H1 (cell line): ENCODE measurements at regions not wholly inside any gene's neighbourhood (a gene's known extent, or its start where the extent isn't known, plus 50 kb on each side); places are given as distances from the start of the nearest gene placed in this dataset.
"Not testable (repeated sequence)": the region's sequence is repeated elsewhere in the genome, so short reads cannot be mapped to it uniquely, and the experiment has no call there.

Experiments
- CTCF ChIA-PET: fragments of 300-600 bp; sonication (Branson Sonifier 250); formaldehyde crosslinking; loops from one replicate; lab custom pipeline; 2021; ENCODE audit not compliant: partially characterized antibody; lab: Charles Lee
- POLR2A ChIA-PET: fragments of 300-600 bp; sonication (Branson Sonifier 250); formaldehyde crosslinking; loops from one replicate; lab custom pipeline; 2021; ENCODE audit warnings: inconsistent platforms; ENCODE audit not compliant: partially characterized antibody; lab: Charles Lee
- DNase-seq, 2 experiments: peaks; one replicate each; pipeline versions ENCODE4 v3.0.0 to v3.0.0-alpha.2; 2010 to 2022; ENCODE audit warnings: low spot score in 2 of 2, low read depth in 1 of 2, mixed read lengths in 1 of 2
- FAIRE-seq: peaks from 2 replicates; lab custom pipeline; 2011; peaks lifted over from hg19 to GRCh38; lab: Jason Lieb, UNC
- H2AFZ ChIP-seq: 2 replicates; pipeline ENCODE4 v1.8.1; 2012; ENCODE audit warnings: low read length, inconsistent platforms
- H2AK5ac ChIP-seq: 2 replicates; pipeline ENCODE4 v1.6.1; 2013; ENCODE audit warnings: low read depth, low read length
- H2BK120ac ChIP-seq: replicated peaks from 2 replicates; pipeline ENCODE3; 2013; ENCODE audit warnings: low read depth, low read length, inconsistent platforms
- H2BK12ac ChIP-seq: 2 replicates; pipeline ENCODE4 v1.6.1; 2013; ENCODE audit warnings: low read depth, low read length
- H2BK15ac ChIP-seq: 2 replicates; pipeline ENCODE4 v1.6.1; 2013; ENCODE audit warnings: low read length
- H2BK20ac ChIP-seq: 2 replicates; pipeline ENCODE4 v1.6.1; 2013; ENCODE audit warnings: low read length
- H2BK5ac ChIP-seq: 2 replicates; pipeline ENCODE4 v1.6.1; 2013; ENCODE audit warnings: low read depth, low read length
- H3K14ac ChIP-seq: 2 replicates; pipeline ENCODE4 v1.6.1; 2013; ENCODE audit warnings: inconsistent platforms; ENCODE audit not compliant: insufficient read length
- H3K18ac ChIP-seq: 2 replicates; pipeline ENCODE4 v1.6.1; 2013; ENCODE audit warnings: low read length; ENCODE audit errors: extremely low read depth
- H3K23ac ChIP-seq: 2 replicates; pipeline ENCODE4 v1.6.1; 2013; ENCODE audit warnings: inconsistent platforms; ENCODE audit not compliant: insufficient read length
- H3K23me2 ChIP-seq: 2 replicates; pipeline ENCODE4 v1.6.1; 2013; ENCODE audit warnings: low read depth, low read length
- H3K27ac ChIP-seq: 2 replicates; pipeline ENCODE4 v1.6.1; 2011; ENCODE audit warnings: low read depth, low read length, inconsistent platforms
- H3K27me3 ChIP-seq, 4 experiments: replicated peaks in 1 of 4; 1 replicate in 1 of 4; 2 replicates in 3 of 4; pipeline versions ENCODE4 v1.6.1 to v1.8.1; 2011 to 2013; ENCODE audit warnings: low read length in 3 of 4, mild to moderate bottlenecking in 3 of 4, inconsistent platforms in 2 of 4, mixed read lengths in 2 of 4, moderate library complexity in 1 of 4; ENCODE audit not compliant: control insufficient read depth in 3 of 4, insufficient read depth in 3 of 4; ENCODE audit errors: extremely low read depth in 1 of 4
- H3K36me3 ChIP-seq, 4 experiments: 2 replicates each; pipeline versions ENCODE4 v1.6.1 to v1.8.1; 2011 to 2013; ENCODE audit warnings: mild to moderate bottlenecking in 4 of 4, low read length in 3 of 4, moderate library complexity in 2 of 4, control low read depth in 1 of 4, inconsistent platforms in 1 of 4; ENCODE audit not compliant: insufficient read depth in 4 of 4, control insufficient read depth in 2 of 4
- H3K4ac ChIP-seq: replicated peaks from 2 replicates; pipeline ENCODE3; 2013; ENCODE audit warnings: low read length, low read depth, mixed read lengths, inconsistent platforms; ENCODE audit not compliant: insufficient read length
- H3K4me1 ChIP-seq, 4 experiments: replicated peaks in 1 of 4; 1 replicate in 1 of 4; 2 replicates in 3 of 4; pipeline versions ENCODE4 v1.6.1 to v1.8.1; 2011 to 2013; ENCODE audit warnings: low read length in 3 of 4, inconsistent platforms in 2 of 4, mixed read lengths in 1 of 4; ENCODE audit not compliant: insufficient read depth in 4 of 4, control insufficient read depth in 3 of 4
- H3K4me2 ChIP-seq, 2 experiments: 2 replicates each; pipeline versions ENCODE4 v1.6.1 to v1.8.1; 2011 to 2013; ENCODE audit warnings: low read depth in 2 of 2, low read length in 2 of 2, control low read depth in 1 of 2, inconsistent platforms in 1 of 2, mild to moderate bottlenecking in 1 of 2; ENCODE audit not compliant: insufficient read depth in 1 of 2
- H3K4me3 ChIP-seq, 4 experiments: fragments of 200-600, 300-600 bp in 1 of 4; sonication (generic), shearing (Covaris generic), sonication (Bioruptor Twin) in 1 of 4; 2 replicates each; pipeline versions ENCODE4 v1.5.1 to v1.8.1; 2011 to 2016; ENCODE audit warnings: low read length in 4 of 4, low read depth in 3 of 4, control low read depth in 2 of 4, inconsistent platforms in 2 of 4, mild to moderate bottlenecking in 2 of 4, mixed read lengths in 1 of 4, moderate library complexity in 1 of 4; ENCODE audit not compliant: insufficient read depth in 2 of 4; ENCODE audit errors: extremely low read depth in 1 of 4
- H3K56ac ChIP-seq: replicated peaks from 2 replicates; pipeline ENCODE3; 2013; ENCODE audit warnings: low read depth, mild to moderate bottlenecking, mixed read lengths, low read length, inconsistent platforms; ENCODE audit not compliant: insufficient read length
- H3K79me1 ChIP-seq: 2 replicates; pipeline ENCODE4 v1.6.1; 2013; ENCODE audit warnings: low read depth, low read length, control low read depth
- H3K79me2 ChIP-seq, 2 experiments: 2 replicates each; pipeline versions ENCODE4 v1.6.1 to v1.8.1; 2012 to 2013; ENCODE audit warnings: low read length in 2 of 2, mild to moderate bottlenecking in 2 of 2, inconsistent platforms in 1 of 2; ENCODE audit not compliant: insufficient read depth in 2 of 2, control insufficient read depth in 1 of 2
- H3K9ac ChIP-seq, 4 experiments: replicated peaks in 1 of 4; 1 replicate in 1 of 4; 2 replicates in 3 of 4; pipeline versions ENCODE4 v1.6.1 to v1.8.1; 2011 to 2013; ENCODE audit warnings: low read depth in 3 of 4, low read length in 3 of 4, control low read depth in 2 of 4, mild to moderate bottlenecking in 2 of 4, moderate library complexity in 2 of 4, inconsistent platforms in 1 of 4; ENCODE audit errors: extremely low read depth in 1 of 4
- H3K9me3 ChIP-seq, 2 experiments: 2 replicates each; pipeline versions ENCODE4 v1.6.1 to v1.8.1; 2012 to 2013; ENCODE audit warnings: mild to moderate bottlenecking in 2 of 2, moderate library complexity in 2 of 2, control low read depth in 1 of 2, inconsistent platforms in 1 of 2, low read depth in 1 of 2, low read length in 1 of 2, mixed read lengths in 1 of 2; ENCODE audit not compliant: insufficient read depth in 2 of 2
- H4K20me1 ChIP-seq, 2 experiments: replicated peaks in 1 of 2; 2 replicates each; pipeline versions ENCODE3 to v1.8.1; 2011 to 2013; ENCODE audit warnings: inconsistent platforms in 2 of 2, low read length in 2 of 2, mild to moderate bottlenecking in 1 of 2; ENCODE audit not compliant: insufficient read depth in 2 of 2, control insufficient read depth in 1 of 2
- H4K5ac ChIP-seq: 2 replicates; pipeline ENCODE4 v1.6.1; 2013; ENCODE audit warnings: low read length, low read depth, mixed read lengths, inconsistent platforms; ENCODE audit not compliant: insufficient read length
- H4K8ac ChIP-seq: 2 replicates; pipeline ENCODE4 v1.8.0; 2013; ENCODE audit warnings: mild to moderate bottlenecking, moderate library complexity, low read length, inconsistent platforms; ENCODE audit not compliant: insufficient read depth; ENCODE audit errors: extremely low read depth
- H4K91ac ChIP-seq: replicated peaks from 2 replicates; pipeline ENCODE3; 2013; ENCODE audit warnings: low read length, mixed read lengths, inconsistent platforms; ENCODE audit not compliant: insufficient read length
- WGBS, 2 experiments: shearing (Covaris generic) in 1 of 2; methylation state at CpG; one replicate each; pipeline versions ENCODE4 v1.1.6 to v1.1.7; 2013 to 2015; ENCODE audit warnings: low lambda C conversion rate in 2 of 2, mixed read lengths in 2 of 2, inconsistent platforms in 1 of 2, low coverage in 1 of 2, missing lambda C conversion rate in 1 of 2; ENCODE audit not compliant: insufficient replicate concordance in 2 of 2, insufficient coverage in 1 of 2, insufficient read length in 1 of 2; ENCODE audit errors: extremely low coverage in 1 of 2, missing lambda C conversion rate in 1 of 2; 5-methylcytosine and 5-hydroxymethylcytosine counted together

DNA sequence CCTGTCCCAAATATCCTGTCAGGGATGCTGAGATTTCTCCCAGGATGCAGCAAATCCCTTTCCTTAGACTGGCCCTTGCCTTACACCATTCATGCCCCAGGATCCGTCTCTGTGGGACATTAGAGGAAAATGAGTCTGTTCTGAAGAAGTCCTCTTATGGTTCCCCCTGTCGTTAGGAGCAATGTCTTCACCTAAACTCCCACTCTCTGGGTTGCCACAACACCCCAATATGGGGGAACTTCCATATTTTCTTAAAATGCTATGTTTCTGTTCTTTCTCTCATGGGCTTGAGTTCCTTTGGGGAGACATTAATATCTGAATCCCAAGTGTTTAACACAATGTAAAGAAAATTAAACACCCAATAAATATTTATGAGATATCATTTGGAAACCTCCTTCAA lies 138.5 kb downstream of the PPIAL4G start:
- H3K4me1 ChIP-seq, H3K56ac ChIP-seq, H3K9ac ChIP-seq, H3K4me3 ChIP-seq, H4K91ac ChIP-seq, H3K9me3 ChIP-seq, H3K79me2 ChIP-seq, H3K23ac ChIP-seq, H3K36me3 ChIP-seq, H2BK15ac ChIP-seq, H4K8ac ChIP-seq, H2BK12ac ChIP-seq, H3K18ac ChIP-seq, H3K4me2 ChIP-seq, H4K20me1 ChIP-seq, H3K4ac ChIP-seq, H3K14ac ChIP-seq, H2BK120ac ChIP-seq, H3K79me1 ChIP-seq, H3K27ac ChIP-seq, H2AK5ac ChIP-seq, H2BK20ac ChIP-seq, H2BK5ac ChIP-seq, H3K27me3 ChIP-seq, FAIRE-seq, H3K23me2 ChIP-seq, H2AFZ ChIP-seq, DNase-seq, H4K5ac ChIP-seq: not testable (repeated sequence)
- WGBS, 2 experiments = 79% methylated on average over 2 of the region's 2 CpGs; no CpG with 5 or more reads in 1 of the 2 experiments
- ChIA-PET CTCF (interaction anchor here (1.2 to 3.6 kb wide), 6 partner anchors 8 to 29 kb away, joined by 3 to 11 read pairs (median 4); no protein-coding TSS in a partner anchor), POLR2A (interaction anchor here (1.5 to 1.8 kb wide), 3 partner anchors 10 to 81 kb away, joined by 7 to 14 read pairs (median 8); no protein-coding TSS in a partner anchor)

DNA sequence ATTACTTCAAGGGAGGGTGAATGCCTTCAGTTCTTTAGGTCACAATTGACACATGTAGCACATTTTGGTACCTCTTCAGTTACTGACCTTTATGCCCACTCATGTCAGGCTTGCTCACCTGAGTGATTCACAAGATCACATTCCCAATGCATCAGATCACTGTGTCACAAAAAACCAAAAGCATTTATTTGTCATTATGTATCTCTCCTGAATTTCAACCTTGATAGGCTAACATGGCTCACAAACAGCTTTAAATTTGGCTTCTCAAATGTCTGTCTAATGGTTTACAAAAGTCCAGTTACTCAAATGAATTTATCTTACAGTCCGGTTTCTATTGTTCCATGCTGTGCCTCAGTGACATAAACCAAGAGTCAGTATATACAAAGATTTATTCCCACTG lies 141.4 kb downstream of the PPIAL4G start:
- H2BK20ac ChIP-seq, H3K56ac ChIP-seq, H3K9me3 ChIP-seq, H4K20me1 ChIP-seq, H3K23me2 ChIP-seq, H2AK5ac ChIP-seq, H3K23ac ChIP-seq, H4K8ac ChIP-seq, H2BK12ac ChIP-seq, H2AFZ ChIP-seq, H3K4ac ChIP-seq, H3K79me2 ChIP-seq, DNase-seq, H3K4me1 ChIP-seq, CTCF ChIA-PET, H3K9ac ChIP-seq, H2BK5ac ChIP-seq, H3K27me3 ChIP-seq, H3K36me3 ChIP-seq, FAIRE-seq, H3K14ac ChIP-seq, H4K91ac ChIP-seq, H3K4me3 ChIP-seq, H4K5ac ChIP-seq, H3K79me1 ChIP-seq, H2BK15ac ChIP-seq, H3K27ac ChIP-seq, H3K18ac ChIP-seq, H3K4me2 ChIP-seq, H2BK120ac ChIP-seq: not testable (repeated sequence)
- POLR2A ChIA-PET = interaction anchor here (1.4 kb wide), 1 partner anchor 9 kb away, joined by 3 read pairs; no protein-coding TSS in a partner anchor
- WGBS, 2 experiments = 93% methylated on average over 1 of the region's 1 CpG; no CpG with 5 or more reads in 1 of the 2 experiments
